ENCODE measurements at regions not wholly inside any gene's neighbourhood (a gene's known extent, or its start where the extent isn't known, plus 50 kb on each side); places are given as distances from the start of the nearest gene placed in this dataset.
"Not testable (repeated sequence)": the region's sequence is repeated elsewhere in the genome, so short reads cannot be mapped to it uniquely, and the experiment has no call there.

DNA sequence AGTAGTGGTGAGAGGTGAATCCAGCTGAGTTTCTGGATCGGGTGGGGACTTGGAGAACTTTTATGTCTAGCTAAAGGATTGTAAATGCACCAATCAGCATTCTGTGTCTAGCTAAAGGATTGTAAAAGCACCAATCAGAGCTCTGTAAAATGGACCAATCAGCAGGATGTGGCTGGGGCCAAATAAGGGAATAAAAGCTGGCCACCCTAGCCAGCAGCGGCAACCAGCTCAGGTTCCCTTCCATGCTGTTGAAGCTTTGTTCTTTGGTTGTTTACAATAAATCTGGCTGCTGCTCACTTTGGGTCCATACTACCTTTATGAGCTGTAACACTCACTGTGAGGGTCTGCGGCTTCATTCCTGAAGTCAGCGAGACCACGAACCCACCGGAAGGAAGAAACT lies 141.6 kb upstream of the FGF10 start:
- TF ChIP-seq, protein P1, sequence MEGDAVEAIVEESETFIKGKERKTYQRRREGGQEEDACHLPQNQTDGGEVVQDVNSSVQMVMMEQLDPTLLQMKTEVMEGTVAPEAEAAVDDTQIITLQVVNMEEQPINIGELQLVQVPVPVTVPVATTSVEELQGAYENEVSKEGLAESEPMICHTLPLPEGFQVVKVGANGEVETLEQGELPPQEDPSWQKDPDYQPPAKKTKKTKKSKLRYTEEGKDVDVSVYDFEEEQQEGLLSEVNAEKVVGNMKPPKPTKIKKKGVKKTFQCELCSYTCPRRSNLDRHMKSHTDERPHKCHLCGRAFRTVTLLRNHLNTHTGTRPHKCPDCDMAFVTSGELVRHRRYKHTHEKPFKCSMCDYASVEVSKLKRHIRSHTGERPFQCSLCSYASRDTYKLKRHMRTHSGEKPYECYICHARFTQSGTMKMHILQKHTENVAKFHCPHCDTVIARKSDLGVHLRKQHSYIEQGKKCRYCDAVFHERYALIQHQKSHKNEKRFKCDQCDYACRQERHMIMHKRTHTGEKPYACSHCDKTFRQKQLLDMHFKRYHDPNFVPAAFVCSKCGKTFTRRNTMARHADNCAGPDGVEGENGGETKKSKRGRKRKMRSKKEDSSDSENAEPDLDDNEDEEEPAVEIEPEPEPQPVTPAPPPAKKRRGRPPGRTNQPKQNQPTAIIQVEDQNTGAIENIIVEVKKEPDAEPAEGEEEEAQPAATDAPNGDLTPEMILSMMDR (IDR thresholded peaks at IDR 0.05): not testable (repeated sequence)
- not testable (repeated sequence) for TF ChIP-seq ZFX (IDR thresholded peaks at IDR 0.05; ENCODE audit: borderline replicate concordance)

All from 22Rv1 (cell line).